Ovary (tissue), 3 donors: ENCODE measurements at regions not wholly inside any gene's neighbourhood (a gene's known extent, or its start where the extent isn't known, plus 50 kb on each side); places are given as distances from the start of the nearest gene placed in this dataset.

Experiments used
- CTCF ChIP-seq, 3 donors: fragments of 450-650 bp in 2 of 3; fragments of 200-600 bp in 1 of 3; IDR thresholded peaks; one replicate each; pipeline versions ENCODE4 v1.5.1 to v1.8.0; 2016 to 2022; ENCODE audit warnings: antibody characterized with exemption in 3 of 3, mild to moderate bottlenecking in 1 of 3
- EP300 ChIP-seq: sonication (generic); formaldehyde crosslinking; IDR thresholded peaks from one replicate; pipeline ENCODE4 v1.6.1; 2017; ENCODE audit warnings: antibody characterized with exemption
- POLR2A ChIP-seq: fragments of 450-650 bp; IDR thresholded peaks from one replicate; pipeline ENCODE4 v1.6.1; 2017; ENCODE audit warnings: antibody characterized with exemption, mild to moderate bottlenecking, moderate library complexity
- donor health status: DM: no; HTN: no; CAD: no.

- TF ChIP-seq POLR2A: no peak
- no peak for TF ChIP-seq CTCF (IDR thresholded peaks at IDR 0.05)
- TF ChIP-seq EP300: no peak
Measured at GRCh38 chr12:70982286-70982685, 61.7 kb upstream of the PTPRR start.
